Thyroid gland (tissue), 4 donors: ENCODE measurements at regions not wholly inside any gene's neighbourhood (a gene's known extent, or its start where the extent isn't known, plus 50 kb on each side); places are given as distances from the start of the nearest gene placed in this dataset.

Source experiments
- DNase-seq, 2 donors: peaks; one replicate each; pipeline ENCODE4 v3.0.0-alpha.2; 2019
- H3K27ac ChIP-seq, 3 donors: fragments of 200-600 bp; sonication (generic); 1 replicate in 2 of 3; 2 replicates in 1 of 3; pipeline ENCODE4 v1.5.1; 2016 to 2019; ENCODE audit warnings: mild to moderate bottlenecking in 1 of 3, moderate library complexity in 1 of 3
- H3K27me3 ChIP-seq: fragments of 200-600 bp; sonication (generic); one replicate; pipeline ENCODE4 v1.5.1; 2019
- H3K36me3 ChIP-seq, 2 donors: fragments of 200-600 bp; sonication (generic); one replicate each; pipeline ENCODE4 v1.5.1; 2016 to 2019
- H3K4me1 ChIP-seq, 2 donors: fragments of 200-600 bp; sonication (generic); one replicate each; pipeline ENCODE4 v1.5.1; 2017 to 2019
- H3K4me3 ChIP-seq, 3 donors: fragments of 200-600 bp; sonication (generic); replicated peaks in 1 of 3; 1 replicate in 2 of 3; 2 replicates in 1 of 3; pipeline ENCODE4 v1.5.1; 2016; ENCODE audit warnings: mild to moderate bottlenecking in 1 of 3
- H3K9me3 ChIP-seq: fragments of 200-600 bp; sonication (generic); one replicate; pipeline ENCODE4 v1.5.1; 2017
- CTCF ChIP-seq, 6 experiments: fragments of 200-600 bp in 3 of 6; fragments of 450-650 bp in 3 of 6; sonication (generic) in 3 of 6; IDR thresholded peaks; one replicate each; pipeline ENCODE4 v1.5.1; 2016 to 2019; ENCODE audit warnings: antibody characterized with exemption in 6 of 6, mild to moderate bottlenecking in 2 of 6, inconsistent platforms in 1 of 6, moderate library complexity in 1 of 6
- POLR2A ChIP-seq, 2 donors: fragments of 450-650 bp; IDR thresholded peaks; one replicate each; pipeline ENCODE4 v1.6.1; 2017; ENCODE audit warnings: antibody characterized with exemption in 2 of 2, mild to moderate bottlenecking in 2 of 2, moderate library complexity in 1 of 2
- WGBS, 2 donors: methylation state at CpG; one replicate each; pipeline ENCODE4 v1.1.5; 2017; 5-methylcytosine and 5-hydroxymethylcytosine counted together
- intact Hi-C: fragments of 100-400 bp; cut with DNase I; formaldehyde crosslinking; loops from one replicate; pipeline ENCODE4 v1.15.1; 2023

GRCh38 chr16:5326395-5326794 is 228.8 kb upstream of the EEF2KMT start:
- TF ChIP-seq POLR2A (IDR thresholded peaks at IDR 0.05) (no peak), CTCF (IDR thresholded peaks at IDR 0.05) (no peak)
- intact Hi-C loops = no loop called here
- no peak overlapping the region for H3K4me3 ChIP-seq
- no peaks in the 10 kb centered on the region for H3K36me3 ChIP-seq
- no peaks in the 10 kb centered on the region for H3K9me3 ChIP-seq
- WGBS, 2 donors = 81 to 91% methylated on average over 3 of the region's 3 CpGs
- H3K27ac ChIP-seq = no peak overlapping the region
- no peak for DNase-seq
- no peaks in the 10 kb centered on the region for H3K27me3 ChIP-seq
- no peaks in the 10 kb centered on the region for H3K4me1 ChIP-seq

DNA sequence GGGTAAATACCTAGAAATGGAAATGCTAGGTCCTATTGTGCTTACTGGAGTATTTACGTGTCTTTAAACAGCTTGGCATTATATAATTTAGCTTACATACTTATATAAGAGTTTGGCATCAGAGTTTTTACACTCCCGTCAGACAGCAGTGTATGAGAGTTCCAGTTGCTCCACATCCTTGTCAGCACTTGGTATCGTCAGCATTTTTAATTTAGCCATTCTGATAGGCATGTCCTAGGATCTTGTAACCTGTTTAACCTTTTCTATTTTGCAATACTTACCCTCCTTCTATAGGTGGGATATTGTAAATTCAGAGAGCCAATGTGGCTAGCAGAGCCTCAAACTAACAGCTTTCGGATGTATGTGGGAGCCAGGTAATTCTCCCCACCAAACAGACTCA is 228.3 kb upstream of the EEF2KMT start:
- intact Hi-C loops = no loop called here
- 72 to 73% methylated on average over 4 of the region's 4 CpGs for WGBS, 2 donors

GRCh38 chr16:5323284-5324141 is 225.9 kb upstream of the EEF2KMT start:
- intact Hi-C loops = no loop called here
- TF ChIP-seq POLR2A (IDR thresholded peaks at IDR 0.05) (no peak), CTCF (IDR thresholded peaks at IDR 0.05) (no peak)
- Histone ChIP-seq H3K27me3 (no peaks in the 10 kb centered on the region), H3K4me1 (no peaks in the 10 kb centered on the region), H3K27ac (no peak overlapping the region), H3K4me3 (no peak overlapping the region), H3K9me3 (no peaks in the 10 kb centered on the region), H3K36me3 (no peaks in the 10 kb centered on the region)
- DNase-seq = no peak
- 47 to 58% methylated on average over 15 of the region's 15 CpGs for WGBS, 2 donors

More for the DNA sequence above, 228.3 kb upstream of the EEF2KMT start:
- Histone ChIP-seq H3K4me3 (no peak overlapping the region), H3K9me3 (no peaks in the 10 kb centered on the region), H3K36me3 (no peaks in the 10 kb centered on the region), H3K4me1 (no peaks in the 10 kb centered on the region), H3K27me3 (no peaks in the 10 kb centered on the region), H3K27ac (no peak overlapping the region)
- DNase-seq = no peak
- no peak for TF ChIP-seq CTCF (IDR thresholded peaks at IDR 0.05)
- TF ChIP-seq POLR2A (IDR thresholded peaks at IDR 0.05) = no peak

GRCh38 chr16:5321930-5322329 is 224.3 kb upstream of the EEF2KMT start:
- H3K9me3 ChIP-seq = no peaks in the 10 kb centered on the region
- H3K27ac ChIP-seq = no peak overlapping the region
- no peaks in the 10 kb centered on the region for H3K36me3 ChIP-seq
- H3K4me1 ChIP-seq = no peaks in the 10 kb centered on the region
- TF ChIP-seq CTCF (IDR thresholded peaks at IDR 0.05) (no peak), POLR2A (IDR thresholded peaks at IDR 0.05) (no peak)
- no peak for DNase-seq
- H3K27me3 ChIP-seq = no peaks in the 10 kb centered on the region
- WGBS, 2 donors = 65 to 72% methylated on average over 4 of the region's 4 CpGs
- H3K4me3 ChIP-seq = no peak overlapping the region
- intact Hi-C loops = no loop called here

- Histone ChIP-seq H3K4me1 (no peaks in the 10 kb centered on the region), H3K9me3 (no peaks in the 10 kb centered on the region), H3K4me3 (no peak overlapping the region), H3K36me3 (no peaks in the 10 kb centered on the region), H3K27me3 (no peaks in the 10 kb centered on the region), H3K27ac (no peak overlapping the region)
- TF ChIP-seq POLR2A (IDR thresholded peaks at IDR 0.05) (no peak), CTCF (IDR thresholded peaks at IDR 0.05) (no peak)
- no peak for DNase-seq
- WGBS, 2 donors = 95 to 97% methylated on average over 2 of the region's 2 CpGs
- intact Hi-C loops = no loop called here
Measured at GRCh38 chr16:5319799-5320198, 222.2 kb upstream of the EEF2KMT start.
